MCF 10A (cell line): ENCODE measurements at regions not wholly inside any gene's neighbourhood (a gene's known extent, or its start where the extent isn't known, plus 50 kb on each side); places are given as distances from the start of the nearest gene placed in this dataset.

Source experiments
- BruUV-seq: library from RNA; stranded (reverse); fragments of 400-500 nt; replicated peaks from 2 replicates; lab custom pipeline; 2021; lab: Mats Ljungman, UMichigan
- CTCF ChIA-PET: fragments of 300-600 bp; sonication (Branson Sonifier 250); formaldehyde crosslinking; extraction: SDS; loops from one replicate; lab custom pipeline; 2021; ENCODE audit warnings: antibody characterized with exemption, inconsistent platforms; lab: Yijun Ruan, JAX
- POLR2A ChIA-PET: fragments of 300-600, 350-650 bp; sonication (Branson Sonifier 250); formaldehyde crosslinking; extraction: SDS; loops from one replicate; lab custom pipeline; 2020; ENCODE audit warnings: antibody characterized with exemption, inconsistent platforms; lab: Yijun Ruan, JAX
- DNase-seq: peaks from one replicate; pipeline ENCODE4 v3.0.0-alpha.2; 2018; ENCODE audit not compliant: unreplicated experiment
- H3K27ac Mint-ChIP-seq: one replicate; pipeline ENCODE4 v1.8.0; 2022; ENCODE audit warnings: mild to moderate bottlenecking, low read depth, mixed read lengths; ENCODE audit not compliant: unreplicated experiment
- H3K27me3 Mint-ChIP-seq: one replicate; pipeline ENCODE4 v1.8.0; 2022; ENCODE audit warnings: mixed read lengths; ENCODE audit not compliant: insufficient read depth, unreplicated experiment
- H3K36me3 Mint-ChIP-seq: one replicate; pipeline ENCODE4 v1.8.0; 2022; ENCODE audit warnings: mild to moderate bottlenecking, moderate library complexity, mixed read lengths; ENCODE audit not compliant: insufficient read depth, unreplicated experiment
- H3K4me1 Mint-ChIP-seq: one replicate; pipeline ENCODE4 v1.8.0; 2022; ENCODE audit warnings: mixed read lengths; ENCODE audit not compliant: insufficient read depth, unreplicated experiment
- H3K4me3 Mint-ChIP-seq: one replicate; pipeline ENCODE4 v1.8.0; 2022; ENCODE audit warnings: mild to moderate bottlenecking, moderate library complexity, mixed read lengths; ENCODE audit not compliant: unreplicated experiment
- H3K9me3 Mint-ChIP-seq: one replicate; pipeline ENCODE4 v1.8.0; 2022; ENCODE audit warnings: mixed read lengths; ENCODE audit not compliant: unreplicated experiment
- intact Hi-C: fragments of 100-400 bp; cut with micrococcal nuclease; formaldehyde crosslinking; loops from 2 replicates; pipeline ENCODE4 v1.14.1; 2022
- TF ChIP-seq, protein P1 (sequence below): fragments of 200-600 bp; IDR thresholded peaks from one replicate; pipeline ENCODE4 v1.8.0; 2022; ENCODE audit warnings: antibody characterized with exemption, mild to moderate bottlenecking; ENCODE audit not compliant: unreplicated experiment

- no peaks in the 10 kb centered on the region for H3K4me1 Mint-ChIP-seq
- no peaks in the 10 kb centered on the region for H3K9me3 Mint-ChIP-seq
- H3K36me3 Mint-ChIP-seq: no peaks in the 10 kb centered on the region
- intact Hi-C loops: no loop called here
- no peak overlapping the region for H3K4me3 Mint-ChIP-seq
- DNase-seq: no peak
- ChIA-PET POLR2A (no interaction called here), CTCF (interaction anchor here (0.6 to 1.2 kb wide), 4 partner anchors 37 to 97 kb away, joined by 3 to 4 read pairs (median 3); no protein-coding TSS in a partner anchor)
- TF ChIP-seq, protein P1, sequence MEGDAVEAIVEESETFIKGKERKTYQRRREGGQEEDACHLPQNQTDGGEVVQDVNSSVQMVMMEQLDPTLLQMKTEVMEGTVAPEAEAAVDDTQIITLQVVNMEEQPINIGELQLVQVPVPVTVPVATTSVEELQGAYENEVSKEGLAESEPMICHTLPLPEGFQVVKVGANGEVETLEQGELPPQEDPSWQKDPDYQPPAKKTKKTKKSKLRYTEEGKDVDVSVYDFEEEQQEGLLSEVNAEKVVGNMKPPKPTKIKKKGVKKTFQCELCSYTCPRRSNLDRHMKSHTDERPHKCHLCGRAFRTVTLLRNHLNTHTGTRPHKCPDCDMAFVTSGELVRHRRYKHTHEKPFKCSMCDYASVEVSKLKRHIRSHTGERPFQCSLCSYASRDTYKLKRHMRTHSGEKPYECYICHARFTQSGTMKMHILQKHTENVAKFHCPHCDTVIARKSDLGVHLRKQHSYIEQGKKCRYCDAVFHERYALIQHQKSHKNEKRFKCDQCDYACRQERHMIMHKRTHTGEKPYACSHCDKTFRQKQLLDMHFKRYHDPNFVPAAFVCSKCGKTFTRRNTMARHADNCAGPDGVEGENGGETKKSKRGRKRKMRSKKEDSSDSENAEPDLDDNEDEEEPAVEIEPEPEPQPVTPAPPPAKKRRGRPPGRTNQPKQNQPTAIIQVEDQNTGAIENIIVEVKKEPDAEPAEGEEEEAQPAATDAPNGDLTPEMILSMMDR: no peak
- H3K27ac Mint-ChIP-seq: no peak overlapping the region
- no TSS peak for BruUV-seq
- H3K27me3 Mint-ChIP-seq: no peaks in the 10 kb centered on the region
Observed at GRCh38 chr9:86471171-86471815, 117.1 kb upstream of the TUT7 start.

GRCh38 chr9:86470326-86470725, 116.1 kb upstream of the TUT7 start:
- TF ChIP-seq, protein P1: no peak
- no peaks in the 10 kb centered on the region for H3K27me3 Mint-ChIP-seq
- H3K27ac Mint-ChIP-seq: no peak overlapping the region
- no peaks in the 10 kb centered on the region for H3K4me1 Mint-ChIP-seq
- intact Hi-C loops: no loop called here
- no peak overlapping the region for H3K4me3 Mint-ChIP-seq
- no TSS peak for BruUV-seq
- H3K9me3 Mint-ChIP-seq: no peaks in the 10 kb centered on the region
- DNase-seq: no peak
- ChIA-PET CTCF (interaction anchor here (0.5 to 0.9 kb wide), 3 partner anchors 62 to 1229 kb away, joined by 3 read pairs; no protein-coding TSS in a partner anchor), POLR2A (no interaction called here)
- H3K36me3 Mint-ChIP-seq: no peaks in the 10 kb centered on the region

- ChIA-PET CTCF (interaction anchor here (0.5 to 2.9 kb wide), 4 partner anchors 17 to 1230 kb away, joined by 3 to 9 read pairs (median 6); no protein-coding TSS in a partner anchor), POLR2A (no interaction called here)
- TF ChIP-seq, protein P1: no peak
- DNase-seq: no peak
- H3K27ac Mint-ChIP-seq: no peak overlapping the region
- intact Hi-C loops: no loop called here
- no peaks in the 10 kb centered on the region for H3K4me1 Mint-ChIP-seq
- no peaks in the 10 kb centered on the region for H3K36me3 Mint-ChIP-seq
- BruUV-seq: no TSS peak
- H3K4me3 Mint-ChIP-seq: no peak overlapping the region
- H3K27me3 Mint-ChIP-seq: no peaks in the 10 kb centered on the region
- H3K9me3 Mint-ChIP-seq: no peaks in the 10 kb centered on the region
Observed at GRCh38 chr9:86469476-86470250, 115.5 kb upstream of the TUT7 start.

- H3K4me3 Mint-ChIP-seq: no peak overlapping the region
- H3K27me3 Mint-ChIP-seq: no peaks in the 10 kb centered on the region
- H3K4me1 Mint-ChIP-seq: no peaks in the 10 kb centered on the region
- BruUV-seq: no TSS peak
- TF ChIP-seq, protein P1: no peak
- intact Hi-C loops: no loop called here
- no peaks in the 10 kb centered on the region for H3K9me3 Mint-ChIP-seq
- H3K27ac Mint-ChIP-seq: peak overlapping the region; percentile 2
- peak; percentile 56 for DNase-seq
- ChIA-PET POLR2A (no interaction called here), CTCF (interaction anchor here (1.4 kb wide), 1 partner anchor 23 kb away, joined by 3 read pairs; no protein-coding TSS in a partner anchor)
- no peaks in the 10 kb centered on the region for H3K36me3 Mint-ChIP-seq
Observed at GRCh38 chr9:86464242-86464641, 110.0 kb upstream of the TUT7 start.
